Activated CD8-positive, alpha-beta memory T cell treated with anti-CD3 and anti-CD28 coated beads, Interleukin-2, amount 50 U/mL, for 48 hours (primary cell): ENCODE measurements at regions not wholly inside any gene's neighbourhood (a gene's known extent, or its start where the extent isn't known, plus 50 kb on each side); places are given as distances from the start of the nearest gene placed in this dataset.
"Not testable (repeated sequence)": the region's sequence is repeated elsewhere in the genome, so short reads cannot be mapped to it uniquely, and the experiment has no call there.

Experiments used
- DNase-seq: peaks from one replicate; pipeline ENCODE4 v3.0.0-alpha.2; 2020

- no peak for DNase-seq
Observed at GRCh38 chr1:57616921-57617320, 193.1 kb upstream of the DAB1 start.

GRCh38 chr1:57615956-57616355 is 192.1 kb upstream of the DAB1 start:
- DNase-seq = no peak

GRCh38 chr1:57612833-57613232 is 189.0 kb upstream of the DAB1 start:
- DNase-seq = no peak

GRCh38 chr1:57605933-57606332 is 182.1 kb upstream of the DAB1 start:
- DNase-seq = no peak

GRCh38 chr1:57603696-57604095 is 179.8 kb upstream of the DAB1 start:
- DNase-seq = no peak

GRCh38 chr1:57600424-57600823 is 176.6 kb upstream of the DAB1 start:
- DNase-seq = no peak

GRCh38 chr1:57599236-57599994 is 175.6 kb upstream of the DAB1 start:
- no peak for DNase-seq

- DNase-seq = no peak
Observed at GRCh38 chr1:57597036-57597435, 173.2 kb upstream of the DAB1 start.

GRCh38 chr1:57594002-57594401 is 170.1 kb upstream of the DAB1 start:
- DNase-seq = no peak

GRCh38 chr1:57591842-57592241 is 168.0 kb upstream of the DAB1 start:
- no peak for DNase-seq

GRCh38 chr1:57590978-57591377 is 167.1 kb upstream of the DAB1 start:
- DNase-seq = no peak

GRCh38 chr1:57586842-57587241 is 163.0 kb upstream of the DAB1 start:
- DNase-seq = no peak

GRCh38 chr1:57578680-57579079 is 154.8 kb upstream of the DAB1 start:
- no peak for DNase-seq

- no peak for DNase-seq
Observed at GRCh38 chr1:57578099-57578498, 154.2 kb upstream of the DAB1 start.

GRCh38 chr1:57576756-57577155 is 152.9 kb upstream of the DAB1 start:
- no peak for DNase-seq

GRCh38 chr1:57572016-57572415 is 148.2 kb upstream of the DAB1 start:
- DNase-seq = no peak

GRCh38 chr1:57558066-57558465 is 134.2 kb upstream of the DAB1 start:
- not testable (repeated sequence) for DNase-seq

- DNase-seq = no peak
Observed at GRCh38 chr1:57553666-57554065, 129.8 kb upstream of the DAB1 start.

GRCh38 chr1:57551476-57551875 is 127.6 kb upstream of the DAB1 start:
- DNase-seq = no peak

GRCh38 chr1:57550092-57550491 is 126.2 kb upstream of the DAB1 start:
- no peak for DNase-seq

- DNase-seq = no peak
Observed at GRCh38 chr1:57549300-57549699, 125.4 kb upstream of the DAB1 start.

- DNase-seq = no peak
Observed at GRCh38 chr1:57546549-57547330, 122.9 kb upstream of the DAB1 start.

- no peak for DNase-seq
Observed at GRCh38 chr1:57544345-57544744, 120.5 kb upstream of the DAB1 start.

GRCh38 chr1:57536749-57537423 is 113.0 kb upstream of the DAB1 start:
- DNase-seq = no peak
